HepG2 (cell line): ENCODE measurements at regions not wholly inside any gene's neighbourhood (a gene's known extent, or its start where the extent isn't known, plus 50 kb on each side); places are given as distances from the start of the nearest gene placed in this dataset.

Experiments used
- ATAC-seq: fragments of 200-7000 bp; cut with Tn5 transposase; 3 replicates; pipeline ENCODE4 v1.9.1; 2020; ENCODE audit warnings: mild to moderate bottlenecking, moderate library complexity
- BruUV-seq: library from RNA; stranded (reverse); fragments of 400-500 nt; replicated peaks from 2 replicates; lab custom pipeline; 2021; lab: Mats Ljungman, UMichigan
- CTCF ChIA-PET: fragments of 300-600 bp; formaldehyde crosslinking; extraction: SDS; loops from one replicate; lab custom pipeline; 2021; ENCODE audit warnings: low total read pairs, inconsistent platforms, low intra/inter-chr PET ratio; lab: Yijun Ruan, JAX
- POLR2A ChIA-PET: fragments of 350-600 bp; sonication (Branson Sonifier 250); formaldehyde crosslinking; loops from one replicate; lab custom pipeline; 2020; ENCODE audit warnings: antibody characterized with exemption, inconsistent platforms; lab: Yijun Ruan, JAX
- DNase-seq: peaks from one replicate; pipeline ENCODE4 v3.0.0-alpha.2; 2015; ENCODE audit warnings: low spot score
- FAIRE-seq: peaks from 3 replicates; lab custom pipeline; 2011; peaks lifted over from hg19 to GRCh38; lab: Jason Lieb, UNC
- H2AFZ ChIP-seq: one replicate; pipeline ENCODE4 v1.6.1; 2011; ENCODE audit warnings: low read length, inconsistent platforms
- H3K27ac ChIP-seq: fragments of 300-600 bp; 3 replicates; pipeline ENCODE4 v1.8.0; 2011; ENCODE audit warnings: mixed run types, mild to moderate bottlenecking, mixed read lengths, low read length, inconsistent platforms; ENCODE audit not compliant: insufficient read depth; ENCODE audit errors: extremely low read length
- H3K27me3 ChIP-seq, 2 experiments: fragments of 200-600 bp in 1 of 2; 2 replicates in 1 of 2; 3 replicates in 1 of 2; pipeline versions ENCODE4 v1.6.0 to v1.8.0; 2011; ENCODE audit warnings: low read length in 2 of 2, mild to moderate bottlenecking in 2 of 2, moderate library complexity in 2 of 2, inconsistent platforms in 1 of 2; ENCODE audit not compliant: insufficient read depth in 2 of 2, control insufficient read depth in 1 of 2
- H3K36me3 ChIP-seq, 2 experiments: fragments of 200-600 bp in 1 of 2; replicated peaks in 1 of 2; 2 replicates in 1 of 2; 3 replicates in 1 of 2; pipeline versions ENCODE4 v1.5.1 to v1.8.0; 2011; ENCODE audit warnings: low read length in 2 of 2, inconsistent platforms in 1 of 2; ENCODE audit not compliant: insufficient read depth in 2 of 2, control insufficient read depth in 1 of 2
- H3K4me1 ChIP-seq: 2 replicates; pipeline ENCODE4 v1.5.1; 2012; ENCODE audit warnings: low read length, inconsistent platforms; ENCODE audit not compliant: insufficient read depth
- H3K4me2 ChIP-seq: 2 replicates; pipeline ENCODE4 v1.6.0; 2011; ENCODE audit warnings: low read depth, low read length, inconsistent platforms
- H3K4me3 ChIP-seq, 3 experiments: fragments of 200-600 bp in 1 of 3; sonication (generic), shearing (Covaris generic) in 1 of 3; replicated peaks in 1 of 3; 2 replicates each; pipeline ENCODE4 v1.5.1; 2011 to 2016; ENCODE audit warnings: low read length in 3 of 3, inconsistent platforms in 2 of 3, low read depth in 2 of 3, mild to moderate bottlenecking in 2 of 3, control low read depth in 1 of 3, mixed read lengths in 1 of 3; ENCODE audit not compliant: insufficient read depth in 1 of 3
- H3K79me2 ChIP-seq: one replicate; pipeline ENCODE4 v1.6.1; 2011; ENCODE audit warnings: low read length, inconsistent platforms; ENCODE audit not compliant: insufficient read depth
- H3K9ac ChIP-seq: 2 replicates; pipeline ENCODE4 v1.6.0; 2011; ENCODE audit warnings: mild to moderate bottlenecking, low read depth, low read length, inconsistent platforms; ENCODE audit not compliant: insufficient read depth
- H3K9me3 ChIP-seq: 2 replicates; pipeline ENCODE4 v1.5.1; 2012; ENCODE audit warnings: mild to moderate bottlenecking, low read length
- H4K20me1 ChIP-seq: 2 replicates; pipeline ENCODE4 v1.6.0; 2011; ENCODE audit warnings: inconsistent platforms, mild to moderate bottlenecking, low read length, moderate library complexity; ENCODE audit not compliant: insufficient read depth
- ERF ChIP-seq: IDR thresholded peaks from 2 replicates; pipeline ENCODE4 v1.6.1; 2018; ENCODE audit warnings: missing biosample characterization, missing genetic modification reagents
- FOXK1 ChIP-seq: sonication (generic); formaldehyde crosslinking; IDR thresholded peaks from 2 replicates; pipeline ENCODE4 v1.4.0; 2020; ENCODE audit warnings: low read depth, missing genetic modification reagents, borderline replicate concordance
- HBP1 ChIP-seq: IDR thresholded peaks from 2 replicates; pipeline ENCODE4 v1.6.1; 2016; ENCODE audit warnings: low read depth, control low read depth
- POLR2AphosphoS5 ChIP-seq: IDR thresholded peaks from 2 replicates; pipeline ENCODE4 v1.6.1; 2012; ENCODE audit warnings: low read depth, low read length
- TFDP2 ChIP-seq: sonication (generic); formaldehyde crosslinking; IDR thresholded peaks from 2 replicates; pipeline ENCODE4 v1.4.0; 2020; ENCODE audit warnings: missing genetic modification reagents
- ZEB1 ChIP-seq: IDR thresholded peaks from 2 replicates; pipeline ENCODE4 v1.6.1; 2012; ENCODE audit warnings: mild to moderate bottlenecking, low read depth, inconsistent platforms; ENCODE audit not compliant: insufficient replicate concordance
- ZFP37 ChIP-seq: sonication (generic); formaldehyde crosslinking; IDR thresholded peaks from 2 replicates; pipeline ENCODE4 v1.4.0; 2020; ENCODE audit warnings: missing genetic modification reagents, borderline replicate concordance
- ZFY ChIP-seq: sonication (generic); formaldehyde crosslinking; IDR thresholded peaks from 2 replicates; pipeline ENCODE4 v1.4.0; 2020; ENCODE audit warnings: missing genetic modification reagents
- WGBS: methylation state at CpG from one replicate; pipeline ENCODE4 v1.1.6; 2017; ENCODE audit warnings: low lambda C conversion rate; 5-methylcytosine and 5-hydroxymethylcytosine counted together
- in situ Hi-C: cut with HindIII; loops from 2 replicates; pipeline ENCODE4 v1.10.0; 2017; ENCODE audit warnings: low pct_unique_long_range_greater_than_20kb; ENCODE audit not compliant: extremely low pct_ligation_motif_present
- intact Hi-C: fragments of 100-400 bp; cut with micrococcal nuclease; formaldehyde crosslinking; loops from one replicate; pipeline ENCODE4 v1.10.0; 2022; ENCODE audit not compliant: unreplicated experiment

- TF ChIP-seq ZFY (CRISPR knock-in tag) = no peak
- TF ChIP-seq FOXK1 (CRISPR knock-in tag) = no peak
Observed at GRCh38 chr5:108530706-108531105, 148.8 kb upstream of the FBXL17 start (continued).

GRCh38 chr5:108529381-108529780 lies 147.5 kb upstream of the FBXL17 start:
- H4K20me1 ChIP-seq = no peaks in the 10 kb centered on the region
- ChIA-PET CTCF (no interaction called here), POLR2A (no interaction called here)
- no TSS peak for BruUV-seq
- intact Hi-C loops (no loop called here), in situ Hi-C loops (no loop called here)
- no peak for FAIRE-seq
- no peak overlapping the region for H3K9ac ChIP-seq
- no peaks in the 10 kb centered on the region; a peak in 1 of 5 replicates for H3K27me3 ChIP-seq
- no peak overlapping the region for H3K4me3 ChIP-seq
- DNase-seq = no peak
- no peaks in the 10 kb centered on the region for H3K79me2 ChIP-seq
- TF ChIP-seq POLR2AphosphoS5 (no peak), TFDP2 (CRISPR knock-in tag) (no peak), ZEB1 (no peak), ZFP37 (CRISPR knock-in tag) (no peak), ERF (no peak), HBP1 (CRISPR knock-in tag) (no peak)
- H3K4me2 ChIP-seq = no peak overlapping the region
- no peak overlapping the region for H2AFZ ChIP-seq
- no peaks in the 10 kb centered on the region for H3K36me3 ChIP-seq
- H3K9me3 ChIP-seq = peaks cover 9% of the 10 kb centered on the region; the same call in 1 of the 2 replicates
- 0% methylated on average over 1 of the region's 1 CpG for WGBS
- no peak for ATAC-seq
- no peak overlapping the region for H3K27ac ChIP-seq
- peaks cover 17% of the 10 kb centered on the region for H3K4me1 ChIP-seq
